ENCODE measurements at regions not wholly inside any gene's neighbourhood (a gene's known extent, or its start where the extent isn't known, plus 50 kb on each side); places are given as distances from the start of the nearest gene placed in this dataset.
"Not testable (repeated sequence)": the region's sequence is repeated elsewhere in the genome, so short reads cannot be mapped to it uniquely, and the experiment has no call there.

GRCh38 chr14:82565825-82566224 lies 1032.2 kb upstream of the SEL1L start:
- no peak for DNase-seq (ENCODE audit: low read depth in 2 of 2)

GRCh38 chr14:82587226-82587625 lies 1053.6 kb upstream of the SEL1L start:
- no peak for DNase-seq (ENCODE audit: low read depth in 2 of 2)

- DNase-seq (ENCODE audit: low read depth in 2 of 2): no peak
Observed at GRCh38 chr14:82595466-82595865, 1061.8 kb upstream of the SEL1L start.

GRCh38 chr14:82602794-82603193 lies 1069.1 kb upstream of the SEL1L start:
- DNase-seq (ENCODE audit: low read depth in 2 of 2): no peak

- DNase-seq (ENCODE audit: low read depth in 2 of 2): no peak
Observed at GRCh38 chr14:82604819-82605218, 1071.2 kb upstream of the SEL1L start.

- no peak for DNase-seq (ENCODE audit: low read depth in 2 of 2)
Observed at GRCh38 chr14:82621881-82622450, 1088.3 kb upstream of the SEL1L start.

- DNase-seq (ENCODE audit: low read depth in 2 of 2): no peak
Observed at GRCh38 chr14:82626156-82627066, 1092.8 kb upstream of the SEL1L start.

- DNase-seq (ENCODE audit: low read depth in 2 of 2): no peak
Observed at GRCh38 chr14:82635915-82636314, 1102.3 kb upstream of the SEL1L start.

- DNase-seq (ENCODE audit: low read depth in 2 of 2): no peak
Observed at GRCh38 chr14:82636426-82636825, 1102.8 kb upstream of the SEL1L start.

- DNase-seq (ENCODE audit: low read depth in 2 of 2): peak in 1 of 2 experiments; percentile 4
Observed at GRCh38 chr14:82641050-82641540, 1107.4 kb upstream of the SEL1L start.

- no peak for DNase-seq (ENCODE audit: low read depth in 2 of 2)
Observed at GRCh38 chr14:82642425-82642824, 1108.8 kb upstream of the SEL1L start.

- no peak for DNase-seq (ENCODE audit: low read depth in 2 of 2)
Observed at GRCh38 chr14:82647088-82647810, 1113.6 kb upstream of the SEL1L start.

GRCh38 chr14:82655770-82656169 lies 1122.1 kb upstream of the SEL1L start:
- DNase-seq (ENCODE audit: low read depth in 2 of 2): no peak

- DNase-seq (ENCODE audit: low read depth in 2 of 2): no peak
Observed at GRCh38 chr14:82657186-82657675, 1123.6 kb upstream of the SEL1L start.

GRCh38 chr14:82661258-82661657 lies 1127.6 kb upstream of the SEL1L start:
- DNase-seq (ENCODE audit: low read depth in 2 of 2): no peak

GRCh38 chr14:82667006-82667405 lies 1133.4 kb upstream of the SEL1L start:
- peak; percentile 77 to 79 for DNase-seq (ENCODE audit: low read depth in 2 of 2)

- DNase-seq (ENCODE audit: low read depth in 2 of 2): peak in 1 of 2 experiments; percentile 14
Observed at GRCh38 chr14:82667501-82667900, 1133.8 kb upstream of the SEL1L start.

GRCh38 chr14:82676403-82676802 lies 1142.8 kb upstream of the SEL1L start:
- no peak for DNase-seq (ENCODE audit: low read depth in 2 of 2)

- DNase-seq (ENCODE audit: low read depth in 2 of 2): peak in 1 of 2 experiments; percentile 56
Observed at GRCh38 chr14:82689948-82690347, 1156.3 kb upstream of the SEL1L start.

- DNase-seq (ENCODE audit: low read depth in 2 of 2): not testable (repeated sequence)
Observed at GRCh38 chr14:82691191-82691590, 1157.5 kb upstream of the SEL1L start.

GRCh38 chr14:82694820-82695219 lies 1161.2 kb upstream of the SEL1L start:
- no peak for DNase-seq (ENCODE audit: low read depth in 2 of 2)

- DNase-seq (ENCODE audit: low read depth in 2 of 2): no peak
Observed at GRCh38 chr14:82704218-82704617, 1170.6 kb upstream of the SEL1L start.

Data from fibroblast of skin of left biceps (primary cell).